ENCODE measurements at regions not wholly inside any gene's neighbourhood (a gene's known extent, or its start where the extent isn't known, plus 50 kb on each side); places are given as distances from the start of the nearest gene placed in this dataset.

DNA sequence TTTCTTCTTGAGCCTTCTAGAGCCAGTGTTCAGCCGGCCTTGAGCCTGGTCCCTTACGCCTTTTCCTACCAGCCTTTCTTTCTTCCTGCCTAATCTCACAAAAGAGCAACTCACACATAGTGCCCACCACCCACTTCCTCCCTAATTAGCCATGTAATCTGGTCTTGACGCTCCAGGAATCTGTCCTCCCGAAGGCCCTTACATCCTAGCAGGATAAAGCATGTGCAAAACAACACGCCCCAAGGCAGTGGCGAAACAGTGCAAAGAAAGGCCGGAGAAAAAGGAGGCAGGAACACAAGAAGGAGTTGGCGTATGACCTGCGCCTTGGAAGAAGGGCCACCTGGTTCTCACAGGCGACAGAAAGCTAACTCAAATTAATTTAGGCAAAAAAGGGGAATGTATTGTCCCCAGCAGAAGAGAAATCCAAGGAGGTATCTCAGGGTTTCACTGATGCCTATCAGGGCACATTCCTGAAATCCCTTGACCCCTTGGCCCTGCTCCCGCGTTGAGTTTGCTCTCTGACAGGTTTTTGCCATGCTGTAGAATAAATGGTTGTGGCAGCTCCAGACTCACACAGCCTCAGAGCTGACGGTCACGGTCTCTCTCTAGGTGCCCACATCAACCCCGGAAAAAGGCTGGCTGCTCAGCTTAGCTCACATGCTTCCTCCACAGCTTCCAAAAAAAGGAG, 79.0 kb downstream of the ZNF281 start:
- Histone ChIP-seq H3K27ac (ENCODE audit: low read length) (no peak overlapping the region), H3K27me3 (ENCODE audit: insufficient read depth, low read length, poor library complexity) (peaks cover 5% of the 10 kb centered on the region), H3K4me3 (ENCODE audit: low read depth in 1 of 2, low read length in 2 of 2) (no peak overlapping the region), H3K4me2 (ENCODE audit: insufficient read depth, low read length) (no peak overlapping the region), H3K9me3 (ENCODE audit: insufficient read depth, low read length, severe bottlenecking) (no peaks in the 10 kb centered on the region), H2AFZ (ENCODE audit: low read depth, low read length) (no peak overlapping the region), H3K4me1 (ENCODE audit: insufficient read depth, low read length) (no peaks in the 10 kb centered on the region), H3K36me3 (ENCODE audit: insufficient read depth, low read length) (no peaks in the 10 kb centered on the region), H3K9ac (ENCODE audit: low read depth, low read length) (no peak overlapping the region), H3K79me2 (ENCODE audit: insufficient read depth, low read length) (no peaks in the 10 kb centered on the region), H4K20me1 (ENCODE audit: insufficient read depth, low read length) (no peaks in the 10 kb centered on the region)
- DNase-seq = no peak
- TF ChIP-seq EZH2 (IDR thresholded peaks at IDR 0.05; ENCODE audit: borderline replicate concordance, low read depth, low read length, severe bottlenecking) = no peak
- TF ChIP-seq, protein P1, sequence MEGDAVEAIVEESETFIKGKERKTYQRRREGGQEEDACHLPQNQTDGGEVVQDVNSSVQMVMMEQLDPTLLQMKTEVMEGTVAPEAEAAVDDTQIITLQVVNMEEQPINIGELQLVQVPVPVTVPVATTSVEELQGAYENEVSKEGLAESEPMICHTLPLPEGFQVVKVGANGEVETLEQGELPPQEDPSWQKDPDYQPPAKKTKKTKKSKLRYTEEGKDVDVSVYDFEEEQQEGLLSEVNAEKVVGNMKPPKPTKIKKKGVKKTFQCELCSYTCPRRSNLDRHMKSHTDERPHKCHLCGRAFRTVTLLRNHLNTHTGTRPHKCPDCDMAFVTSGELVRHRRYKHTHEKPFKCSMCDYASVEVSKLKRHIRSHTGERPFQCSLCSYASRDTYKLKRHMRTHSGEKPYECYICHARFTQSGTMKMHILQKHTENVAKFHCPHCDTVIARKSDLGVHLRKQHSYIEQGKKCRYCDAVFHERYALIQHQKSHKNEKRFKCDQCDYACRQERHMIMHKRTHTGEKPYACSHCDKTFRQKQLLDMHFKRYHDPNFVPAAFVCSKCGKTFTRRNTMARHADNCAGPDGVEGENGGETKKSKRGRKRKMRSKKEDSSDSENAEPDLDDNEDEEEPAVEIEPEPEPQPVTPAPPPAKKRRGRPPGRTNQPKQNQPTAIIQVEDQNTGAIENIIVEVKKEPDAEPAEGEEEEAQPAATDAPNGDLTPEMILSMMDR (IDR thresholded peaks at IDR 0.05; ENCODE audit: borderline replicate concordance, extremely low read depth, low read length, poor library complexity, severe bottlenecking) = no peak
- ATAC-seq (ENCODE audit: insufficient read depth, low read depth) = no peak

DNA sequence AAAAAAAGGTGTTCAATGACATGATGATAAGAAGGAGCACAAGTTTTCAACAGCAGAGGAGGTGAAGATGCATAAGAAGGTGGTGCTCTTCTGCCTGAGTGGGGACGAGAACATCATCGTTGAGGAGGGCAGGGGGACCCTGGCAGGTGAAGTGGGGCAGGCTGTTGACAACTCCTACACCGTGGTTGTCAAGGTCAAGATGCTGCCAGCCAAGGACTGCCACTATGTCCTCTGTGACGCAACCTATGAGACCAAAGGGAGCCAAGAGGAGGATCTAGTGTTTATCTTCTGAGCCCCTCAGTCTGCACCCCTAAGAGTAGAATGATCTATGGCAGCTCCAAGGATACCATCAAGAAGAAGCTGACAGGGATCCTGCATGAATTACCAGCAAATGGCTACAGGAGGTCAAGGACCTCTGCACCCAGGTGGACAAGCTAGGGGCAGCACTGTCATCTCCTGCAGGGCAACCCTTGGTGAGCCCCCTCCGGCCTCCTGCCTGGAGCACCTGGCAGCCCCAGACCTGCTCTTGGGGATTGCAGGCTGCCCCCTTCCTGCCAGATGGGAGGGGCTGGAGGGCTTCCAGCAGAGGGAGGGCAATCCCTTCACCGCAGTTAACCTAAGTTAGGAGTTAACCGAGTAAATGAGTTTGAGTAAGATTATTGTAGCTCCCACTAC, 80.5 kb downstream of the ZNF281 start:
- H3K79me2 ChIP-seq (ENCODE audit: insufficient read depth, low read length) = no peaks in the 10 kb centered on the region
- ATAC-seq (ENCODE audit: insufficient read depth, low read depth) = no peak
- H4K20me1 ChIP-seq (ENCODE audit: insufficient read depth, low read length) = no peaks in the 10 kb centered on the region
- TF ChIP-seq, protein P1 (IDR thresholded peaks at IDR 0.05; ENCODE audit: borderline replicate concordance, extremely low read depth, low read length, poor library complexity, severe bottlenecking) = no peak
- no peak for TF ChIP-seq EZH2 (IDR thresholded peaks at IDR 0.05; ENCODE audit: borderline replicate concordance, low read depth, low read length, severe bottlenecking)
- H3K4me1 ChIP-seq (ENCODE audit: insufficient read depth, low read length) = no peaks in the 10 kb centered on the region
- H3K27me3 ChIP-seq (ENCODE audit: insufficient read depth, low read length, poor library complexity) = peaks cover 5% of the 10 kb centered on the region
- no peak overlapping the region for H3K4me3 ChIP-seq (ENCODE audit: low read depth in 1 of 2, low read length in 2 of 2)
- no peaks in the 10 kb centered on the region for H3K36me3 ChIP-seq (ENCODE audit: insufficient read depth, low read length)
- no peak overlapping the region for H3K9ac ChIP-seq (ENCODE audit: low read depth, low read length)
- H3K4me2 ChIP-seq (ENCODE audit: insufficient read depth, low read length) = no peak overlapping the region
- DNase-seq = no peak
- H2AFZ ChIP-seq (ENCODE audit: low read depth, low read length) = no peak overlapping the region
- no peaks in the 10 kb centered on the region for H3K9me3 ChIP-seq (ENCODE audit: insufficient read depth, low read length, severe bottlenecking)
- no peak overlapping the region for H3K27ac ChIP-seq (ENCODE audit: low read length)

DNA sequence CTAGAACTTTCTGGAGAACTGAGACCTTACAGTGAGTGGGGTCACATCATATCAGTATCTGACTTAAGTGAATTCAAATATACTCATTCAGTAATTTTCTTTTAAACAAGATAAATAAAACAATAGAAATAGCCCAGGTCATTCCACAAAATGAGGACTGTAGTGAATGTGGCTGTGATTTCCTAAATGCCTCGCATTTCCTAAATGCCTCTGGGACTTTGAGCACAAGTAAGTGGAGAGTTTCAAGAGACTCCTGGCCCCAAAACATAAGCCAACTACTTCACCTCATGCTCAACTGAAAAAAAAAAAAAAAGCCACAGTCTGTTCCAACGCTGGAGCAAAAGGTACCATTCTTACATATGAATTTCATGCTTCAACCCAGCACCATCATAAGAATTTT, 81.5 kb downstream of the ZNF281 start:
- Histone ChIP-seq H3K36me3 (ENCODE audit: insufficient read depth, low read length) (no peaks in the 10 kb centered on the region), H3K4me1 (ENCODE audit: insufficient read depth, low read length) (no peaks in the 10 kb centered on the region), H4K20me1 (ENCODE audit: insufficient read depth, low read length) (no peaks in the 10 kb centered on the region), H3K4me3 (ENCODE audit: low read depth in 1 of 2, low read length in 2 of 2) (no peak overlapping the region), H2AFZ (ENCODE audit: low read depth, low read length) (no peak overlapping the region), H3K4me2 (ENCODE audit: insufficient read depth, low read length) (no peak overlapping the region), H3K9me3 (ENCODE audit: insufficient read depth, low read length, severe bottlenecking) (no peaks in the 10 kb centered on the region), H3K9ac (ENCODE audit: low read depth, low read length) (no peak overlapping the region), H3K27ac (ENCODE audit: low read length) (no peak overlapping the region), H3K27me3 (ENCODE audit: insufficient read depth, low read length, poor library complexity) (peaks cover 5% of the 10 kb centered on the region), H3K79me2 (ENCODE audit: insufficient read depth, low read length) (no peaks in the 10 kb centered on the region)
- TF ChIP-seq EZH2 (IDR thresholded peaks at IDR 0.05; ENCODE audit: borderline replicate concordance, low read depth, low read length, severe bottlenecking) = no peak
- TF ChIP-seq, protein P1 (IDR thresholded peaks at IDR 0.05; ENCODE audit: borderline replicate concordance, extremely low read depth, low read length, poor library complexity, severe bottlenecking) = no peak
- DNase-seq = no peak
- no peak for ATAC-seq (ENCODE audit: insufficient read depth, low read depth)
